ENCODE measurements at regions not wholly inside any gene's neighbourhood (a gene's known extent, or its start where the extent isn't known, plus 50 kb on each side); places are given as distances from the start of the nearest gene placed in this dataset.

- DNase-seq, result no peak
Observed at GRCh38 chr10:44243851-44244510, 140.9 kb downstream of the CXCL12 start.

DNA sequence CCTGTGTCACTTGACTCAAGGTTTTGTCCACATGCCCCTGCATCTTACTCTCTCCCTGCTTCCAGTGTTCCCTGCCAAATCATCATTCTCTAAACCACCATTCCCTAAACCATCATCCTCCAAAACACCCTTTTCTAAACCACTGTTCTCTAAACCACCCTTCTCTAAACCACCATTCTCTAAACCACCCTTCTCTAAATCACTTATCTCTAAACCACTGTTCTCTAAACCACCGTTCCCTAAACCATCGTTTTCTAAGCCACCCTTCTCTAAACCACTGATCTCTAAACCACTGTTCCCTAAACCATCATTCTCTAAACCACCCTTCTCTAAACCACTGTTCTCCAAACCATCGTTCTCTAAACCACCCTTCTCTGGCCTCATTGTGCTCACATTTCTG lies 142.1 kb downstream of the CXCL12 start:
- no peak for DNase-seq

DNA sequence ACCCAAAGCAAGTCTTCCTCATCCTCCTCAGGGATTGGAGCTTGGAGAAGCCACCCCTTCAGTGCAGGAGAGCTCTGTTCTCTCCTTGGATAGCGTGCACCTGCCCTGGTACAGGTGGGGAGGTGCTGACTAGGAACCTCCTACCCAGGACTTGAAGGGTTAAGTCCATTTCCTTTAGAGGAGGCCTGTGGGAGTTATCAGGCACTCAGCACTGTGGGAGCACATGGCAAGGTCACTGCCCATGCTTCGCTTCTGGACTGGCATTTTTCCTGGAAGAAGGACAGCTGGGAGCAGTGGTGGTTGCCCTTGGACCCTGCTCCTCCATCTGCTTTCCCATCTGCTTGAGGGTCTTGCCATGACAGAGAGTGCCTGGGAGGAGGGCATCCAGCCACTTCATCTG lies 142.8 kb downstream of the CXCL12 start:
- DNase-seq, result no peak

DNA sequence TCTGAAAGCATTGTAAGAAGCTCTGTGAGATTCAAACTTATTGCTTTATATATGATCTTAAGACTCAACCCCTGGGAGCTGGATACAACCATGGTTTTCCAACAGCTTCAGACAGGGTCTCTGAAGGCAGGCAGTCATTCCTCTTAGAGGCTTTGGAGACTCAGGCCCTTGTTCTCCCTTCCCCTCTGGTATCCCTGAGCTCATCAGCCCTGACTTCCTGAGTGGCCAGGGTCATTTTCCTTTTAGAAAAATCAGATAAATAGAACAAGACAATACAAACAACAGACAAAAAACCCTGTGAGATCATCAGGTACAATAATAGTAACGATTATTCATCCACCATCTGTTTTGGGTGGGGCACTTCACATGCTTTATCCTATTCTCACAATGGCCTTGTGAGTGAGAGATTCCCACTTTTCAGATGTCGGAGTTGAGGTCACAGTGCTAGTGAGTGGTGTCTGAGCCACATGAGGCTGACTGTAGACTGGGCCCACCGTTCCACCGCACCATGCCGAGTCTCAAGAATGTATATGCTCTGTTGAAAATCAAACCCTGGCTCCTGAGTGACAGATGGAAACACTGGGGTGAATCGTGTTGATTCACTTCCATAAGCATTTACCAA lies 144.2 kb downstream of the CXCL12 start:
- no peak for DNase-seq

DNA sequence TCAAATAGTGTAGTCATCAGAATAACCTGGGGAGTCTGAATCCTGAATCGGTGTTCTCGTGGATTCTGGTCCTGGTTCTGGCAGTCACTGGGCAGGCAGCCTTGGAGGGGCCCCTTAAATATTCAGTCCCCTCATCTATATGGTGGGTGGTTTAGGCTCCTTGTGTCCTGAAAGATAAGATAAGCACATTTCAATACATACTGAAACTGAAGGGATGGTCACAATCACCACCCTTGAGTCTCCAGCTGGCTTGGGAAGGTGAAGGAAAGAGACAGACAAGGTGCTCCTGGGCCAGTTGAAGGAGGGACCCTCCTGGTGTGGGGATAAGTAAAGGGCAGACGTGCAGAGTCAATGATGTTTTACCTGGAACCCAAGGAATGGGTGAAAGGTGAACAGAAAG lies 146.7 kb downstream of the CXCL12 start:
- DNase-seq, result no peak

GRCh38 chr10:44237364-44238049 lies 147.4 kb downstream of the CXCL12 start:
- DNase-seq, result no peak

- no peak for DNase-seq
Observed at GRCh38 chr10:44235363-44235762, 149.5 kb downstream of the CXCL12 start.

DNA sequence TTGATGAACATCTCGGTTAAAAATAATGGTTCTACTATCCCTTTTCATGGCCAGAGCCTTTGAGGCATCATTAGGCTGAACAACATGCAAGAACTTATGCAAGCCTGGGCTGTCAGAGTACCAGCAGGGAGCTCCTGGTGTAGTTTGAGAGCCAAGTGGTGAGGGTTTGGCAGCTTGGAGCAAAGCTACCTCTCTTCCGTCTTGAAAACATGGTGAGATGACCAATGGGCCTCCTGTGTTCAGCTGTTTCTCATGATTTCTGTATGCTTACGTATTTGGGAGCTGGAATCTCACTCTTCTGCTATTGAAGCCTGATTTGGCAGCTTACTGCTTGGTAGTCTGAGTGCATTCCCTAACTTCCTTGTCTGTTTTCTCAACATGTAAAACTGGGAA lies 150.4 kb downstream of the CXCL12 start:
- DNase-seq, result peak in 1 of 2 donors; percentile 14

- peak; percentile 77 to 80 for DNase-seq
Observed at GRCh38 chr10:44233561-44234482, 151.1 kb downstream of the CXCL12 start.

DNA sequence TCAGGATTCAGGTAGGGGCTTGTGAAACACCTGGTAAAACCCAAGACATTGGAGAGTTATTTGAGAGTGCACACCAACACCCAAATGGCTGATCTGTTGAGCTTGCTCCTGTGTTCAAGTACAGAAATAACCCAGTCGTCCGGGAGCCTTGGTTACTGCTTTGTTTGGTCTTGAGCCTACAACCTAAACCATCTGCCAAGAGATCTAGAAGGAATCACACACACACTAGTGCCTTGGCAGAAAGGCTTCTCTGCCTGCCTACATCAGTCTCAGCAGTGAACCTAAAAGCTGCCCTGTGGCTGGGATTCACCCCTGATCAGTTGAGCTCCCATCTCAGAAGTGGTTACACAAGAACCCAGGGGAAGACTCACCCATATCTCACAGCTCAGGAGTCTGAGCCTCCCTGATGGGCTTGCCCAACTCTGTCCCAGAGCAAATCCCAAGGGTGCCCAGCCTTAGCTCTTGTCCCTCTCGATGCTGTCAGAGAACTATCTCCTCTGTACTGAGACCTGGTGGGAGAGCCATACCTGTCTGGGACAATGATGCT lies 167.6 kb downstream of the CXCL12 start:
- no peak for DNase-seq

GRCh38 chr10:44216073-44216472 lies 168.8 kb downstream of the CXCL12 start:
- DNase-seq, result no peak

DNA sequence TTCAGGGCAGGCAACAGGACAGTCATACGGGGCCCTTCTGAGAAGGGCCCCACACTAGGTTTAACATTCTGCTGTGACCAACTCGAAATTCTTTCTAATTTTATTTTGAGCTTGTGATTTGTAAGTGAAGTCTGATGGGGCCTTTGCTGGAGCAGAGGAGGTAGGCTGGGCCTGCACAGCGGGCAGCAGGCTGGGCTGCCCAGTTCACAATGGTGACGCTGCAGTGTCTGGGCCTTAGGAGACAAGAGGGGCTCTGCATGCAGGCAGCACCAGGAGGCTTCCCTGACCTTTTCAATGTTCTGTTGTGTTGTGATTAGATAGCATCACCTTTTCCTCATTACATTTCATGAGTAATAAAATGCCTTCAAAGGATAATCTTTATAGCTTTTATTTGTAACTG lies 175.1 kb downstream of the CXCL12 start:
- no peak for DNase-seq

DNA sequence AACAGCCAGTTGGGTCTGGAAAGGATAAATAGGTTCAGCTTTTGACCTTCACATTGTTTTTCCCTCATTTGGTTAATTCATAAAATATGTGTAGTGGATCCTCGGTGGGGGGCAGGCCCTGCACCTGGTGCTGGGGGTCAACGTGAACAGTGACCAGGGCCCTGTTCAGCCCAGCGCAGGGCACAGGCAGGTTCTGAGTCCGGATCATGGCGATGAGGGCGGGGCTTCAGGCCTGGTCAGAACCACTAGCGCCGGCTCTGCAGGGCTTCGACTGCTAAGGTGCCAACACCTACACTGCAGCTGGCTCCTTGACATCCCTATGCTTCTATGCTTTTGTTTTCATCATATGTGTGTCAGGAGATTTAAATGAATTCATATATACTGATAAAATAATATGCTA lies 177.7 kb downstream of the CXCL12 start:
- no peak for DNase-seq

DNA sequence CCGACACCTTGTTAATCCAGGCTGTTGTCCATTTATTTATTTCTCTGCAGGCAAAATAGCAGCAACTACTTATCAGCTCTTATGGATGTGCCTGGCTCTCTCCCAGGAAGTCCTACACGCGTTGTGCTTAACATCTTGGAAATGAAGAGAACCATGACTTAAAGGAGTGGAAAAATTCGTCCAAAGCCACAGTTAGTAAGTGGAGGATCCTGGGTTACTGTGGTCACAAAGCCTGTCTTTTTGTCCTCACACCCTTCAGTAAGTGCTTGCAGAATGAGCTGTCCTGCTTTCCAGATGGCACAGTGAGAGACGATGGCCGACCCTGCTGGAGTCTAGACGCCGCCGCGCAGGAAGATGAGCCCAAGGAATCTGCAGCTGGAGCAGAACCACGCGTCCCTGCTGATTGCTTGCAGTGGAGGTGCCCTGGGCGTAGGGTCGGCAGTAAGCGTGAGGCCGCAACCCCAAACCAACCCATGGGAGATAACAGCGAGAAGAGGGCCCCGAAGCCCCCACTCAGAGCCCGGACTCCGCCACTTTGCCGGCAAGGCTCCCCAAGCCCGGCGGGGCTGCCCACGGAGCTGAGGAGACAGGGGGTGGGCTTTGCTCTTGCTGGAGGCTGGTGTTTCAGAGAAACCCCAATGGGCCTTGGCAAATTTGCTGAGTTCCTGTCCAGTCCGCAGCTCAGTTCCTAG lies 178.6 kb downstream of the CXCL12 start:
- DNase-seq, result peak; percentile 12 to 19

DNA sequence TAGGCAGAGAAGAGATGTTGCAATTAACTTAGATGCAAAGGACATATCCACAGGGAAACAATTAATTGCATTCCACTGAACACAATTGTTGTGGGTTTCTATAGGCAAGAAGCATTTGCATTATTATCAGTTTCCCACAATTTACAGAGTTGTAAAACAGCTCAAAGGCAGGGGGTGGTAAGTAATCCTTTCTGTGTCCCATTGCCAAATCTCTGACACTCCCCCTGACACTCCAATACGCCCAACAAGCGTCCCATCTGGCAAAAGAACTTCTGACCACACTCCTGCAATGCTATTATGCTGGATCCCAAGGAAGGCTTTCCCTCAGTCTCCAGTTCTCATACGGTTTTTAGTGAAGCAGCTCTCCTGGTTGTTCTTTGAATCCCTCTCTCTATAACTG lies 179.8 kb downstream of the CXCL12 start:
- no peak for DNase-seq

- DNase-seq, result no peak
Observed at GRCh38 chr10:44203535-44203934, 181.4 kb downstream of the CXCL12 start.

DNA sequence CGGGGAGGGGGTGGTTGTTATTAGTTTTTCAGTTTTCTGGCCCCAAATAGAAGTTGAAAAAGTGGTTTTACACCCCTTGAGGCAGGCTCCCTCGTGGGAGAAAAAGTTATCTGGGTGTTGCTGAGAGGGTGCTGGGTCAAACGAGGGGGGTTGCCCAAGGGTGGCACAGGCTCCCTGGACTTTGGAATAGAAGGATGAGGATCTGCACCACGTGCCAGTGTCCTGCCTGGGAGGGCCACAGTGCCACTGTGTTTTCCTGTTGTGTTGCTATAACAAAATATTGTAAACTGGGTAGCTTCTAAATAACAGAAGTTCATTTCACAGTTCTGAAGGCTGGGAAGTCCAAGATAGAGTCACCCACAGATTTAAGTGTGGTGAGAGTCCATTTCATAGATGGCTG lies 181.9 kb downstream of the CXCL12 start:
- no peak for DNase-seq

DNA sequence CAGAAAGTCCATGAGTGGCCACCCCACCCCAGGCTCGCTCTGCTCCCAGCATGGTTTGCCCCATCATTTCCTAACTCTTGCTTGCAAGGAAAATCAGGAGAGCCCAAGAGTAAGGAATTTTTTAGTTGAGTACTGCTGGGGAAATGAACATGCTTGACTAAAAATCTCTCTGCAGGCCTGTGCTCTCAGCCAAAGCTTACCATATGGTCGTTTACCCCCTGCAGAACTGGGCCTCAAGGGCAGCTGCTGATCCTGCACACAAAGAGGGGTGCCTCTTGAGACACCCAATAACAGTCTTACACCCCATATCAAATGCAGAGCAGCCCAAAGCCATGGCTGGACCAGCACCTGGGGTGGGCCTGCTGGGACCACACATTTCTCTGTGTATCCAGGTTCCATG lies 183.2 kb downstream of the CXCL12 start:
- no peak for DNase-seq

GRCh38 chr10:44201011-44201410 lies 183.9 kb downstream of the CXCL12 start:
- DNase-seq, result no peak

DNA sequence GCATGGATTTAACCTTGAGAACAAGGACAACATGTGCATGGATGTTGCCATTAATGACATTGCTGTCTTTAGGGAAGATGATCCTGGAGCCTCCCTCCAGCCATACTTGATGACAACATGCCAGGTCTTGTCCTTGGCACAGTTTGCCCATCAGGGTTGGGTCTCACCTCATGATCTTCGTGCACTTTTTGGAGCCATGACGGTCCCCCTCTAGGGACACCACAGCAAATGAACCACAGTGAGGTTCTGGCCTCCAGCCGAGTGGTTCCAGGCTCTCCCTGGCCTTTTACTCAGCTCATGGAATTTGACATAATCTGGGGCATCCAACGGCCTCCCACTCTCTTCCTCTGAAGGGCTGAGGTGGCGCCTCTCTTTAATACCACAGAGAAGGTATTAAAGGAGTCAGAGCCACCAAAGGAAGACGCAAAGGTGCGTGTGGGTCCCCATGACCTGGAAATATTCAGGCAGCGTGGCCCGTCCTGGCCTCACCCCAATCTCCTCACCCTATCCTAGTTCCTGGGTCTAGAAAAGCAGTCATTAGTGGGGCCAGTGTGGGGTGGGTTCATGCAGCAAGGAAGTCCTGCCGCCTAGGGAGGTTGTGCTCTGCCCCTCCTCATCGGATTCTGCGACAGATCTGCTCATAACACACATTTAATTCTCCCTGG lies 184.8 kb downstream of the CXCL12 start:
- no peak for DNase-seq

- DNase-seq, result no peak
Observed at GRCh38 chr10:44199267-44199666, 185.6 kb downstream of the CXCL12 start.
